ENCODE measurements at regions not wholly inside any gene's neighbourhood (a gene's known extent, or its start where the extent isn't known, plus 50 kb on each side); places are given as distances from the start of the nearest gene placed in this dataset.

DNA sequence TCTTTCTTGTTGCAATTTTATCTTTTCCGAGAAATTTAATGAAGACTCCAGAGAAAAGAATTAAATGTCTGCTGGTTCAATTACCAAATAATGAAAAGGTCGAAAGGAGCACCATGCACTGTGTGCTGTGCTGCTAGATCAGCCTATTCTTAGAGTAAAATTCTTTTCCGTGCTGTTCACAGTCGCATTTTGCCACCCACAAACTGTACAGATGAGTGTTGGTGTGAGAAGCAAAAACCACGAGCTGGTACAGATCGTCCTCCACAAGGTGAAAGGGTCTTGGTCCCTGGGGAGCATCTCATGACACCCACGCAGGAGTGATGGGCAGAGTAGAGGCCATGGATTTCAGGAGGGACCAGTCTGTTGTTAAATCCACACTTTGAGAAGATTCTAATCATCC is 143.8 kb upstream of the PUM3 start (continued):
- TF ChIP-seq TAF1 (IDR thresholded peaks at IDR 0.05; ENCODE audit: low read depth, low read length) (no peak), NRF1 (IDR thresholded peaks at IDR 0.05; ENCODE audit: low read depth, low read length) (no peak)
